Mesenchymal stem cell (in vitro differentiated cells and primary cell): ENCODE measurements at regions not wholly inside any gene's neighbourhood (a gene's known extent, or its start where the extent isn't known, plus 50 kb on each side); places are given as distances from the start of the nearest gene placed in this dataset.

ENCODE experiments used
- DNase-seq: peaks from one replicate; pipeline ENCODE4 v3.0.0-alpha.2; 2013
- H2AFZ ChIP-seq: one replicate; pipeline ENCODE4 v1.6.1; 2013; ENCODE audit warnings: low read depth, mild to moderate bottlenecking, control low read depth, inconsistent platforms, low read length, moderate library complexity
- H2AK5ac ChIP-seq: 2 replicates; pipeline ENCODE4 v1.6.1; 2013; ENCODE audit warnings: low read length, moderate library complexity, mild to moderate bottlenecking, inconsistent platforms; ENCODE audit not compliant: severe bottlenecking
- H2BK120ac ChIP-seq: one replicate; pipeline ENCODE4 v1.6.1; 2013; ENCODE audit warnings: low read depth, mild to moderate bottlenecking, inconsistent platforms, low read length, moderate library complexity
- H2BK12ac ChIP-seq, 2 experiments: one replicate each; pipeline ENCODE4 v1.6.1; 2013; ENCODE audit warnings: inconsistent platforms in 2 of 2, low read length in 2 of 2, mild to moderate bottlenecking in 2 of 2, moderate library complexity in 2 of 2, control low read depth in 1 of 2
- H2BK15ac ChIP-seq: one replicate; pipeline ENCODE4 v1.6.1; 2013; ENCODE audit warnings: mild to moderate bottlenecking, low read depth, inconsistent platforms; ENCODE audit not compliant: poor library complexity, severe bottlenecking
- H2BK5ac ChIP-seq: 2 replicates; pipeline ENCODE4 v1.6.1; 2013; ENCODE audit warnings: low read depth, mild to moderate bottlenecking, low read length, control low read depth, inconsistent platforms; ENCODE audit not compliant: poor library complexity, severe bottlenecking
- H3K14ac ChIP-seq, 2 experiments: one replicate each; pipeline ENCODE4 v1.6.1; 2013; ENCODE audit warnings: inconsistent platforms in 2 of 2, low read length in 2 of 2, control low read depth in 1 of 2, mild to moderate bottlenecking in 1 of 2, moderate library complexity in 1 of 2
- H3K18ac ChIP-seq, 2 experiments: one replicate each; pipeline ENCODE4 v1.6.1; 2013; ENCODE audit warnings: inconsistent platforms in 2 of 2, low read length in 2 of 2, control low read depth in 1 of 2, low read depth in 1 of 2, mild to moderate bottlenecking in 1 of 2
- H3K23ac ChIP-seq, 2 experiments: one replicate each; pipeline ENCODE4 v1.6.1; 2013; ENCODE audit warnings: inconsistent platforms in 2 of 2, low read length in 2 of 2, mild to moderate bottlenecking in 2 of 2, moderate library complexity in 2 of 2, control low read depth in 1 of 2
- H3K27ac ChIP-seq: 2 replicates; pipeline ENCODE4 v1.5.1; 2013; ENCODE audit warnings: mild to moderate bottlenecking, moderate library complexity, low read length, control low read depth, inconsistent platforms; ENCODE audit not compliant: poor library complexity, severe bottlenecking
- H3K27me3 ChIP-seq, 2 experiments: 2 replicates each; pipeline versions ENCODE4 v1.6.1 to v1.7.0; 2013; ENCODE audit warnings: low read length in 2 of 2, mild to moderate bottlenecking in 2 of 2, moderate library complexity in 2 of 2, control low read depth in 1 of 2, inconsistent platforms in 1 of 2; ENCODE audit not compliant: control insufficient read depth in 1 of 2, insufficient read depth in 1 of 2
- H3K36me3 ChIP-seq, 2 experiments: 2 replicates each; pipeline versions ENCODE4 v1.6.1 to v1.7.0; 2013; ENCODE audit warnings: low read length in 2 of 2, control low read depth in 1 of 2, inconsistent platforms in 1 of 2, low read depth in 1 of 2, mild to moderate bottlenecking in 1 of 2; ENCODE audit not compliant: insufficient read depth in 2 of 2, control insufficient read depth in 1 of 2
- H3K4ac ChIP-seq, 2 experiments: one replicate each; pipeline ENCODE4 v1.6.1; 2013; ENCODE audit warnings: inconsistent platforms in 2 of 2, low read length in 2 of 2, mild to moderate bottlenecking in 2 of 2, moderate library complexity in 2 of 2, control low read depth in 1 of 2, low read depth in 1 of 2
- H3K4me1 ChIP-seq: 2 replicates; pipeline ENCODE4 v1.6.1; 2013; ENCODE audit warnings: low read depth, low read length, control low read depth; ENCODE audit not compliant: control insufficient read depth, insufficient read depth
- H3K4me2 ChIP-seq: 2 replicates; pipeline ENCODE4 v1.6.1; 2013; ENCODE audit warnings: low read length, mild to moderate bottlenecking, inconsistent platforms; ENCODE audit not compliant: poor library complexity, severe bottlenecking
- H3K4me3 ChIP-seq, 2 experiments: 2 replicates each; pipeline versions ENCODE4 v1.5.1 to v1.7.0; 2013; ENCODE audit warnings: low read length in 2 of 2, mild to moderate bottlenecking in 2 of 2, control low read depth in 1 of 2, low read depth in 1 of 2; ENCODE audit not compliant: insufficient read depth in 1 of 2
- H3K79me1 ChIP-seq: replicated peaks from 2 replicates; pipeline ENCODE4 v1.6.1; 2013; ENCODE audit warnings: mild to moderate bottlenecking, control low read depth, low read length, inconsistent platforms; ENCODE audit not compliant: poor library complexity, severe bottlenecking
- H3K9ac ChIP-seq: 2 replicates; pipeline ENCODE4 v1.7.0; 2013; ENCODE audit warnings: mild to moderate bottlenecking, low read length, moderate library complexity
- H3K9me3 ChIP-seq: 2 replicates; pipeline ENCODE4 v1.7.0; 2013; ENCODE audit warnings: mild to moderate bottlenecking, low read length; ENCODE audit not compliant: control insufficient read depth
- H4K8ac ChIP-seq: one replicate; pipeline ENCODE4 v1.6.1; 2013; ENCODE audit warnings: inconsistent platforms, mild to moderate bottlenecking, low read length, moderate library complexity
- H4K91ac ChIP-seq: one replicate; pipeline ENCODE4 v1.6.1; 2013; ENCODE audit warnings: mild to moderate bottlenecking, low read length, inconsistent platforms
- WGBS: methylation state at CpG from one replicate; pipeline ENCODE4 v1.1.7; 2013; ENCODE audit warnings: mixed read lengths; 5-methylcytosine and 5-hydroxymethylcytosine counted together

DNA sequence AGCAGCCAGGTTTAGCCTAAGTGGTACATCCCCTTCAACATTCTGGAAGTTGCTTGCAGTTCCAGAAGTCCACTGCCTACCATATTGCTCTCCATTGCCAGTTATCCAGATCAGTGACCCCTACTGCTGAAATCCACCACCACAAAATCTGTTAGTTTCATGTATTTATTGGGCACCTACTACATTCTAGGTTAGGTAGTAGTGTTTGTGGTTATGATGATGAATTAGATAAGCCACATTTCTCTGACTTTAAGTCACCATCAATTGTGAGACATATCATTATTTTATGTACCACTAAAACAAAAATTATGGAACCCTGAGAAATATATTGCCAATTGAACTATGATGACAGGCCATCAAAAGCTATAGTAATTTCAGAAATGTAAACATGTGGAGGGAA, 139.5 kb upstream of the PKDCC start:
- Histone ChIP-seq H3K27me3 (no peaks in the 10 kb centered on the region), H3K36me3 (no peaks in the 10 kb centered on the region), H3K27ac (peak overlapping the region; percentile 78), H3K14ac (no peak overlapping the region), H4K91ac (no peak overlapping the region), H2BK120ac (no peak overlapping the region), H3K4ac (no peak overlapping the region), H3K23ac (no peak overlapping the region), H3K79me1 (no peaks in the 10 kb centered on the region), H2BK12ac (no peak overlapping the region), H2AK5ac (peak overlapping the region; percentile 90), H3K4me3 (no peak overlapping the region), H2AFZ (no peak overlapping the region), H2BK5ac (no peak overlapping the region), H2BK15ac (no peak overlapping the region), H3K4me2 (no peak overlapping the region), H3K9me3 (no peaks in the 10 kb centered on the region), H3K4me1 (peaks cover 23% of the 10 kb centered on the region), H3K18ac (no peak overlapping the region), H3K9ac (no peak overlapping the region), H4K8ac (no peak overlapping the region)
- no peak for DNase-seq

DNA sequence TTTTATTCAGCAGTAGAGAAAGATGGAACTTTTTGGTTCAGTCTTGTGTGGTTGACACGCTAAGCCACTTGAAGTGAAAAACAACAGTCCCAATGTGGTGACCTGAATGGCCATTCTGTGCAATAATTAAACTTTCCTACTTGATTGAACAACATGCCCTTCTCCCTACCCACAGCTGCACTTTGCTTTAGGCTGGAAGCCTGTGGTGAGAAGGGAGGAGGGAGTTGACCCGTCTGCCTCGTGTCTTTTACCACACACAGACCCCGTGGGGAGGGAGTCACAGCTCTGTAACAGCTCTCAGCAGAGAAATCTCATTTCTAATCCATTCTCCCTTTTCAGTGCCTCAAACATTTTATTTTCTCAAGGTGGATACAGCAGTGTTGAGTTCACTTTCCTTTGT, 138.2 kb upstream of the PKDCC start:
- Histone ChIP-seq H2BK12ac (no peak overlapping the region), H2AFZ (no peak overlapping the region), H2BK15ac (no peak overlapping the region), H3K4me2 (peak overlapping the region; percentile 4), H2BK120ac (no peak overlapping the region), H4K8ac (no peak overlapping the region), H3K79me1 (no peaks in the 10 kb centered on the region), H3K18ac (no peak overlapping the region), H3K4me3 (no peak overlapping the region), H3K4me1 (peaks cover 22% of the 10 kb centered on the region), H3K14ac (no peak overlapping the region), H3K9me3 (no peaks in the 10 kb centered on the region), H3K36me3 (no peaks in the 10 kb centered on the region), H3K27ac (peak overlapping the region; percentile 67), H2BK5ac (no peak overlapping the region), H2AK5ac (no peak overlapping the region), H3K23ac (no peak overlapping the region), H3K4ac (no peak overlapping the region), H4K91ac (no peak overlapping the region), H3K27me3 (no peaks in the 10 kb centered on the region), H3K9ac (peak overlapping the region; percentile 35)
- peak; percentile 61 for DNase-seq
- WGBS: no CpG with 5 or more reads among the region's 4 CpGs

DNA sequence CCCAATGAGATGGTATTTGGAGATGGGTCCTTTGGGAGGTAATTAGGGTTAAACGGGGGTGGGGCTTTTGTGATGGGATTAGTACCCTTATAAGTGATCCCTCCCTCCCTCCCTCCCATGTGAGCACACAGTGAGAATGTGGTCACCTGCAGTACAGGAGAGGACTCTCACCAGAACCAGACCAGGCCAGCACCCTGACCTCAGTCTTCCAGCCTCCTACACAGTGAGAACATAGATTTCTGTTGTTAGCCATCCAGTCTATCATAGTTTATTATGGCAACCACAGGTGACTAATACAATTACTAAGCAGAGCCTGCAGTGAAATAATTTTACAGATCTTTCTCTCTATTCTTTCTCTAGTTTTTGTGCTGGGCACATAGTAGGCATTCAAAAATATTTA, 137.7 kb upstream of the PKDCC start:
- Histone ChIP-seq H3K4ac (no peak overlapping the region), H2BK5ac (no peak overlapping the region), H3K9me3 (no peaks in the 10 kb centered on the region), H2AK5ac (no peak overlapping the region), H2BK15ac (no peak overlapping the region), H2BK12ac (peak overlapping the region in 1 of 2 experiments; percentile 45), H3K27me3 (no peaks in the 10 kb centered on the region), H2AFZ (no peak overlapping the region), H3K4me1 (peaks cover 22% of the 10 kb centered on the region), H3K18ac (no peak overlapping the region), H3K36me3 (no peaks in the 10 kb centered on the region), H2BK120ac (no peak overlapping the region), H4K8ac (no peak overlapping the region), H3K27ac (peak overlapping the region; percentile 67), H3K14ac (no peak overlapping the region), H3K23ac (no peak overlapping the region), H3K9ac (peak overlapping the region; percentile 51), H4K91ac (no peak overlapping the region), H3K4me2 (no peak overlapping the region), H3K79me1 (no peaks in the 10 kb centered on the region), H3K4me3 (no peak overlapping the region)
- no CpG with 5 or more reads among the region's 1 CpG for WGBS
- DNase-seq: peak; percentile 33

- H3K18ac ChIP-seq: no peak overlapping the region
Measured at GRCh38 chr2:41911033-41911432, 136.8 kb upstream of the PKDCC start.

More at GRCh38 chr2:41911033-41911432, 136.8 kb upstream of the PKDCC start:
- H3K9me3 ChIP-seq: no peaks in the 10 kb centered on the region
- no peaks in the 10 kb centered on the region for H3K79me1 ChIP-seq
- H3K14ac ChIP-seq: no peak overlapping the region
- WGBS: 94% methylated on average over 3 of the region's 3 CpGs
- no peaks in the 10 kb centered on the region for H3K27me3 ChIP-seq
- H2AFZ ChIP-seq: no peak overlapping the region
- H3K27ac ChIP-seq: no peak overlapping the region
- H2BK5ac ChIP-seq: no peak overlapping the region
- no peak for DNase-seq
- no peak overlapping the region for H3K4me3 ChIP-seq
- peaks cover 22% of the 10 kb centered on the region for H3K4me1 ChIP-seq
- no peak overlapping the region for H4K8ac ChIP-seq
- H2AK5ac ChIP-seq: peak overlapping the region; percentile 42
- no peak overlapping the region for H2BK120ac ChIP-seq
- no peak overlapping the region for H2BK15ac ChIP-seq
- no peak overlapping the region for H2BK12ac ChIP-seq
- H3K4ac ChIP-seq: no peak overlapping the region
- H4K91ac ChIP-seq: no peak overlapping the region
- no peak overlapping the region for H3K4me2 ChIP-seq
- no peaks in the 10 kb centered on the region for H3K36me3 ChIP-seq
- H3K23ac ChIP-seq: no peak overlapping the region
- H3K9ac ChIP-seq: peak overlapping the region; percentile 51
